Karpas-422 (cell line): ENCODE measurements at regions not wholly inside any gene's neighbourhood (a gene's known extent, or its start where the extent isn't known, plus 50 kb on each side); places are given as distances from the start of the nearest gene placed in this dataset.

Experiments used
- DNase-seq: peaks from one replicate; pipeline ENCODE4 v3.0.0-alpha.2; 2015
- H2AFZ ChIP-seq: fragments of 200-600 bp; sonication (generic); 2 replicates; pipeline ENCODE4 v1.6.1; 2014; ENCODE audit warnings: antibody characterized with exemption, low read length, mixed read lengths
- H3K27ac ChIP-seq: fragments of 200-600 bp; sonication (generic); 2 replicates; pipeline ENCODE4 v1.5.1; 2014; ENCODE audit warnings: mild to moderate bottlenecking, low read length, moderate library complexity
- H3K27me3 ChIP-seq: fragments of 200-600 bp; sonication (generic); 2 replicates; pipeline ENCODE4 v1.6.1; 2014; ENCODE audit warnings: low read length, mixed read lengths
- H3K36me3 ChIP-seq: fragments of 200-600 bp; sonication (generic); 2 replicates; pipeline ENCODE4 v1.6.1; 2014; ENCODE audit warnings: low read length, mixed read lengths; ENCODE audit not compliant: insufficient read depth
- H3K4me1 ChIP-seq: fragments of 200-600 bp; sonication (generic); 2 replicates; pipeline ENCODE4 v1.6.1; 2014; ENCODE audit warnings: mild to moderate bottlenecking, low read length, mixed read lengths
- H3K4me2 ChIP-seq: fragments of 200-600 bp; sonication (generic); 2 replicates; pipeline ENCODE4 v1.6.1; 2014; ENCODE audit warnings: low read length, low read depth, mild to moderate bottlenecking; ENCODE audit not compliant: poor library complexity, severe bottlenecking
- H3K4me3 ChIP-seq: fragments of 200-600 bp; sonication (generic); 2 replicates; pipeline ENCODE4 v1.5.1; 2014; ENCODE audit warnings: mild to moderate bottlenecking, antibody characterized with exemption, low read length, mixed read lengths
- H3K79me2 ChIP-seq: fragments of 200-600 bp; sonication (generic); 2 replicates; pipeline ENCODE4 v1.6.1; 2014; ENCODE audit warnings: mild to moderate bottlenecking, low read length, mixed read lengths
- H3K9ac ChIP-seq: fragments of 200-600 bp; sonication (generic); 2 replicates; pipeline ENCODE4 v1.6.0; 2014; ENCODE audit warnings: low read length
- H3K9me2 ChIP-seq: fragments of 200-600 bp; sonication (generic), shearing (Covaris generic); replicated peaks from 2 replicates; pipeline ENCODE4 v1.6.0; 2014; ENCODE audit warnings: mild to moderate bottlenecking, low read length, moderate library complexity; ENCODE audit not compliant: insufficient read depth
- H3K9me3 ChIP-seq: fragments of 300-700, 200-600 bp; sonication (generic); 2 replicates; pipeline ENCODE4 v1.6.1; 2014; ENCODE audit warnings: low read length, mixed read lengths
- H4K20me1 ChIP-seq: fragments of 200-600 bp; sonication (generic); 2 replicates; pipeline ENCODE4 v1.6.1; 2014; ENCODE audit warnings: mild to moderate bottlenecking, antibody characterized with exemption, low read length, low read depth; ENCODE audit not compliant: insufficient read depth

DNA sequence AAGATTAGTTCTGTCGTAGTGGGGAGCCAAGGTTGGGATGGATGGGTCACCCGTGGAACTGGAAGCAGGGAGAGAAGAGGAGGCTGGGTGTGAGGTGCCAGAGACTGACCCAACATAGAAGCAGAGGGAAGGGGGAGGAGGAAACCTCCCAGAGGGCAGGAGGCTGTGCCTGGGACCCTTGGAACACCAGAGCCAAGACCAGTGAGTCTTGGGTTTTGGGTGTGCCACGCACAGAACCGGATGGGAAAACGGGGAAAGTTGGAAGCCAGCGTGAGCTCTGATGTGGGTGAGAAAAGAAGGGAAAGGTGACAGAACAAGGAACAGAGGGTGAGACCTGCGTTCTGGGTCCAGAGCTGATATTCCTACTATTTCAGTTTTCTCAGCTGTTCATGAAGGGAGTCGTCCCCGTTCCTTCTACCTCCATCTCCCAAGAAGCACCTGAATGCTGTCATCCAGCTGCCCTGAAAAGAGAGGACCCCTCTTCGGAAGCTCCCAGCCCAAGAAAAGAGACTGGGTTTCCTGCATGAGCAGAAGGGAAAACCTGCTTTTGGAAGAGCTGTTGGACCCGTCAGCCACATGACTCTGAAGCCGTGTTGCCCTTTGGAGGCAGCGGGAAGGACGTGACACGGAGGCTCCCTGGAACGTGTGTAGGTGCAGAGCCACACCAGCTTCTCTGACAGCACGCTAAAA, 250.1 kb downstream of the NDUFA10 start:
- Histone ChIP-seq H3K27ac (no peak overlapping the region), H4K20me1 (no peaks in the 10 kb centered on the region), H3K79me2 (no peaks in the 10 kb centered on the region), H3K4me3 (no peak overlapping the region), H3K9me3 (no peaks in the 10 kb centered on the region; the same call in 1 of the 2 replicates), H2AFZ (no peak overlapping the region), H3K9ac (no peak overlapping the region), H3K4me1 (no peaks in the 10 kb centered on the region), H3K4me2 (no peak overlapping the region), H3K36me3 (no peaks in the 10 kb centered on the region), H3K27me3 (no peaks in the 10 kb centered on the region), H3K9me2 (no peaks in the 10 kb centered on the region)
- DNase-seq, result no peak

DNA sequence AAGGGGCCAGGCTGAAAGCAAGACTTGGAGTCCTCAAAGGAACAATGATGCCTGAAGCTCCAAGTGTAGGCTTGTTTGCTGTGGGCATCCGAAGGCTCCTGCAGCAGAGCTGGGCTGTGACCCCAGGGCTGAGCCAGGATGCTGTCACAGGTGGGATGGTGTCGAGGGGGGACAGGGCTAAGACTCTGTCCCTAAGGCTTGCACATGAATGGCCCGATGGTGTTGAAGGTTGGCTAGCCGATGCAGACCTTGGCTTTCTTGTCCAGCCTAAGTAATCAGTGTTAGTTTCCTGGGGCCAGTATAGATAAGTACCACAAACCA, 251.0 kb downstream of the NDUFA10 start:
- Histone ChIP-seq H3K27ac (no peak overlapping the region), H3K9ac (no peak overlapping the region), H3K79me2 (no peaks in the 10 kb centered on the region), H3K4me2 (no peak overlapping the region), H3K27me3 (no peaks in the 10 kb centered on the region), H3K9me2 (no peaks in the 10 kb centered on the region), H4K20me1 (no peaks in the 10 kb centered on the region), H3K4me1 (no peaks in the 10 kb centered on the region), H2AFZ (no peak overlapping the region), H3K4me3 (no peak overlapping the region), H3K9me3 (no peaks in the 10 kb centered on the region; the same call in 1 of the 2 replicates), H3K36me3 (no peaks in the 10 kb centered on the region)
- DNase-seq, result no peak

DNA sequence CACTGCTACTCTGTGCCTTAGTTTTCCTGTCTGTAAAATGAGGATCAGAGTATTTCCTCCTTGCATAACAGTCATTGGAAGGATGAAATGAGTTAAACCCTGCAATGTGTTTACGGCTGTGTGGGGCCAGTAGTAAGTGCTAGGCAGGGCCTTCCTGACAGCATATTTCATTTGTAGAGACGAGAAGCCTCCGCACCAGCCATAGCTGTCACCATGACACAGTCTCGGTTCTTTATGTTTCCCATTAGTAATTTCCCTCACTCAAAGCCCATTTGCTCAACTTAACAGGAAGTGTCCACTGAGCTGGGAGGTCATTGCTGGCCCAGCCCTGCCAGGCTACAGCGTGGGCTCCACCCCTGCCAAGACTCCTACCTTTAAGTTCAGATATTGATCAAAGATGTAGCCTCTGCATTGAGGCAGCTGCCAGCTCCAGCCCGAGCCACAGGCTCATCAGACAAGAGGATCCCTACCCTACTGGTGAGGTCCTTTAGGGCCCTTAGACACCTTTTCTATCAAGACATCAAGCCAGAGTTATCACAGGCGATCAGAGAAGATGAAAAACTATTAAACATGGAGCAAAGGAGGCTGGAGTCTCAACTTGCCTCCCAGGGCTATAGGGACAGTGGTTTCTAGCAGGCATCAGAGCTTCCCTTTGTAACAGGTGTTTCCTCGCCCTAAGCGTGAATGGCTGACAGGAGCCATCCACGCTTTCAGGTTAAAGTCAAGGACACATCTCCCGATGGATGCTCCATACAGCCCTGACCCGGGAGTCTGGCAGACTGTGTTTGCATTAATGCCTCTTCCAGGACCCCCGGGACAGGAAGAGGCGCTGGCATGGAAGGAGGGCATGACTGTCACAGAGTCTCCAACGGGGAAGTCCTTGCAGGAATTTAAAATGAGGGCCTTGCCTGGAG, 251.7 kb downstream of the NDUFA10 start:
- no peak overlapping the region for H3K27ac ChIP-seq
- no peak overlapping the region for H2AFZ ChIP-seq
- H3K4me1 ChIP-seq, result no peaks in the 10 kb centered on the region
- no peaks in the 10 kb centered on the region for H3K9me2 ChIP-seq
- no peaks in the 10 kb centered on the region for H3K79me2 ChIP-seq
- no peak overlapping the region for H3K9ac ChIP-seq
- no peaks in the 10 kb centered on the region; the same call in 1 of the 2 replicates for H3K9me3 ChIP-seq
- H3K4me2 ChIP-seq, result no peak overlapping the region
- no peaks in the 10 kb centered on the region for H3K36me3 ChIP-seq
- DNase-seq, result no peak
- H4K20me1 ChIP-seq, result no peaks in the 10 kb centered on the region
- no peaks in the 10 kb centered on the region for H3K27me3 ChIP-seq
- H3K4me3 ChIP-seq, result no peak overlapping the region

DNA sequence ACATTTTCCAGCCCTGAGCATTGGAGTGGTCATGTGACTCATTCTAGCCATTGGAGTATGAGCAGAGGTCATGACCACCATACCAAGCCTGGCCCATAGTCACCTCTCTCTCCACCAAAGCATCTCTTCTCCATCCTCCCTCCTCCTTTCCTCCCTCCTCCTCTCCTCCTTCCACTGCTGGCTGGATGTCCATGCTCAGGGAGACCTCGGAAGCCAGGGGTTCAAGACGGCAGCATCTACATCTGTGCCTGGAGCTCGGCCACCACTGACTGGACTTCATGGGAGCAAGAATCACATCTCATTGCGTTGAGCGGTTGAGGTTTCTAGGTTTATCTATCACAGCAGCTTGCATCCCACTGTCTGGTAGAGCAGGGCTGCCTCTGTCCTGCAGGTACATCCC, 252.4 kb downstream of the NDUFA10 start:
- Histone ChIP-seq H3K9ac (no peak overlapping the region), H3K36me3 (no peaks in the 10 kb centered on the region), H3K4me3 (no peak overlapping the region), H3K4me2 (no peak overlapping the region), H3K79me2 (no peaks in the 10 kb centered on the region), H3K27ac (no peak overlapping the region), H3K4me1 (no peaks in the 10 kb centered on the region), H3K27me3 (no peaks in the 10 kb centered on the region), H3K9me2 (no peaks in the 10 kb centered on the region), H4K20me1 (no peaks in the 10 kb centered on the region), H3K9me3 (no peaks in the 10 kb centered on the region; the same call in 1 of the 2 replicates), H2AFZ (no peak overlapping the region)
- no peak for DNase-seq

- Histone ChIP-seq H3K9me2 (no peaks in the 10 kb centered on the region), H3K4me2 (no peak overlapping the region), H3K79me2 (no peaks in the 10 kb centered on the region), H3K4me1 (no peaks in the 10 kb centered on the region), H3K27ac (no peak overlapping the region), H3K9ac (no peak overlapping the region), H3K4me3 (no peak overlapping the region), H2AFZ (no peak overlapping the region), H3K36me3 (no peaks in the 10 kb centered on the region), H3K9me3 (no peaks in the 10 kb centered on the region; the same call in 1 of the 2 replicates), H4K20me1 (no peaks in the 10 kb centered on the region), H3K27me3 (no peaks in the 10 kb centered on the region)
- no peak for DNase-seq
Observed at GRCh38 chr2:239770246-239770639, 254.9 kb downstream of the NDUFA10 start.

GRCh38 chr2:239769554-239770245, 255.4 kb downstream of the NDUFA10 start:
- no peaks in the 10 kb centered on the region for H3K36me3 ChIP-seq
- H2AFZ ChIP-seq, result no peak overlapping the region
- no peak overlapping the region for H3K27ac ChIP-seq
- no peak overlapping the region for H3K4me3 ChIP-seq
- no peaks in the 10 kb centered on the region for H3K79me2 ChIP-seq
- H3K27me3 ChIP-seq, result no peaks in the 10 kb centered on the region
- H3K4me2 ChIP-seq, result no peak overlapping the region
- no peak for DNase-seq
- H3K9me2 ChIP-seq, result no peaks in the 10 kb centered on the region
- H3K9ac ChIP-seq, result no peak overlapping the region
- H3K4me1 ChIP-seq, result no peaks in the 10 kb centered on the region
- H4K20me1 ChIP-seq, result no peaks in the 10 kb centered on the region
- H3K9me3 ChIP-seq, result no peaks in the 10 kb centered on the region; the same call in 1 of the 2 replicates

DNA sequence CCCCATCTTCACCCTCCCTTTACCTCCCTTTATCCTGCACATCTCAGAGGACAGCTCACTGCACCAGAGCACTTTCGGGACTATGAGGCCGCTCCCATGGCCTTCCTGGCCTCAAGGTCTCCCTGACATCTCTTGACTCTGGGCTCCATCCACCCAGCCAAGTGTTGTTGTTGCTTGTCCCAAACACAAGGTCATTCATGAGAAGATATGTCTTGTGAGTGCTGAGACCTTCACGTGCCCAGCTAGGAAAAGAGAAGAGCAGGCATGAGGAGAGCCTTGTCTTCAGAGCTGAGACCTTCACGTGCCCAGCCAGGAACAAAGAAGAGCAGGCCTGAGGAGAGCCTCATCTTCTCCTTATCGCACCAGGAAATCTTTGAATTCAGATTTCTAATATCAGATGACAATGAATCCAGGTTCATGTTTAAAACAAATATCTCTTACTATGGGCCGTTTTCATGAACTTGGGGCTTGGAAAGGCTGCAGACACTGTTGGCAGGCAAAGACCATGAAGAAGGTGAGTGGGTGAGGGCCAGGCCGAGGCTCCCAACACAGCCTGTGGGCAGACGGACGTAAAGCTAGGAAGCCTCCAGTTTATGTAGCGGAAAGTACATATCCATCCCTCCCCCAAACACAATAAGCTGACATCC, 256.1 kb downstream of the NDUFA10 start:
- H3K4me1 ChIP-seq, result no peaks in the 10 kb centered on the region
- no peaks in the 10 kb centered on the region for H3K9me2 ChIP-seq
- no peak overlapping the region for H3K4me3 ChIP-seq
- H2AFZ ChIP-seq, result no peak overlapping the region
- no peak overlapping the region for H3K9ac ChIP-seq
- no peaks in the 10 kb centered on the region for H3K79me2 ChIP-seq
- H3K4me2 ChIP-seq, result no peak overlapping the region
- no peaks in the 10 kb centered on the region for H3K36me3 ChIP-seq
- H3K27me3 ChIP-seq, result no peaks in the 10 kb centered on the region
- H3K9me3 ChIP-seq, result no peaks in the 10 kb centered on the region; the same call in 1 of the 2 replicates
- no peaks in the 10 kb centered on the region for H4K20me1 ChIP-seq
- no peak for DNase-seq
- H3K27ac ChIP-seq, result no peak overlapping the region
